Psoas muscle (tissue), 7 donors: ENCODE measurements at regions not wholly inside any gene's neighbourhood (a gene's known extent, or its start where the extent isn't known, plus 50 kb on each side); places are given as distances from the start of the nearest gene placed in this dataset.

ENCODE experiments used
- ATAC-seq, 4 donors: fragments of 200-7000 bp; cut with Tn5 transposase; one replicate each; pipeline ENCODE4 v1.9.1; 2020; ENCODE audit warnings: moderate library complexity in 3 of 4, mild to moderate bottlenecking in 2 of 4
- DNase-seq, 2 donors: peaks; one replicate each; pipeline ENCODE4 v3.0.0-alpha.2; 2020
- H3K27ac ChIP-seq: fragments of 200-600 bp; one replicate; pipeline ENCODE4 v1.8.0; 2022
- H3K27me3 ChIP-seq, 3 donors: fragments of 200-600 bp in 1 of 3; one replicate each; pipeline versions ENCODE4 v1.6.1 to v1.8.0; 2013 to 2022; ENCODE audit warnings: low read length in 2 of 3, mild to moderate bottlenecking in 2 of 3, moderate library complexity in 1 of 3; ENCODE audit not compliant: insufficient read depth in 3 of 3
- H3K36me3 ChIP-seq, 2 donors: fragments of 200-600 bp in 1 of 2; one replicate each; pipeline versions ENCODE4 v1.6.1 to v1.8.0; 2013 to 2022; ENCODE audit warnings: low read depth in 1 of 2, mild to moderate bottlenecking in 1 of 2, moderate library complexity in 1 of 2; ENCODE audit not compliant: insufficient read depth in 1 of 2
- H3K4me1 ChIP-seq: fragments of 200-600 bp; one replicate; pipeline ENCODE4 v1.8.0; 2022
- H3K4me3 ChIP-seq: fragments of 200-600 bp; one replicate; pipeline ENCODE4 v1.8.0; 2022; ENCODE audit warnings: mild to moderate bottlenecking
- H3K9me3 ChIP-seq: fragments of 200-600 bp; one replicate; pipeline ENCODE4 v1.8.0; 2022
- CTCF ChIP-seq: fragments of 200-600 bp; IDR thresholded peaks from one replicate; pipeline ENCODE4 v1.8.0; 2022; ENCODE audit warnings: antibody characterized with exemption
- WGBS, 3 donors: extraction: QIAGEN DNeasy Blood & Tissue Kit; methylation state at CpG; one replicate each; pipeline versions ENCODE4 v1.1.6 to v1.1.7; 2013; 5-methylcytosine and 5-hydroxymethylcytosine counted together
- intact Hi-C, 2 donors: fragments of 100-400 bp; cut with DNase I; formaldehyde crosslinking; loops; one replicate each; pipeline versions ENCODE4 v1.11.0 to v1.14.2; 2022
- donor health status: healthy with polysubstance abuse.
- donor health status: DM: no; HTN: no; CAD: no; lungs with moderate emphysema.
- donor health status: Bipolar disorder and iron deficiency.
- donor health status: healthy.
- donor health status: DM: yes; HTN: yes; CAD: no.
- donor health status: DM: no; HTN: no; CAD: no.
- donor health status: DM: yes; HTN: yes; CAD: no.

- no peaks in the 10 kb centered on the region for H3K36me3 ChIP-seq
- no peaks in the 10 kb centered on the region for H3K27me3 ChIP-seq
- no peaks in the 10 kb centered on the region for H3K9me3 ChIP-seq
- no peaks in the 10 kb centered on the region for H3K4me1 ChIP-seq
- ATAC-seq = no peak
- TF ChIP-seq CTCF = no peak
- 92 to 100% (median 95%) methylated on average over 2 of the region's 2 CpGs for WGBS, 3 donors
- H3K4me3 ChIP-seq = no peak overlapping the region
- intact Hi-C loops = no loop called here
- H3K27ac ChIP-seq = no peak overlapping the region
- no peak for DNase-seq
Measured at GRCh38 chr3:182294256-182294655, 499.0 kb upstream of the ATP11B start.

GRCh38 chr3:182294696-182295095, 498.6 kb upstream of the ATP11B start:
- Histone ChIP-seq H3K4me1 (no peaks in the 10 kb centered on the region), H3K27ac (no peak overlapping the region), H3K36me3 (no peaks in the 10 kb centered on the region), H3K27me3 (no peaks in the 10 kb centered on the region), H3K4me3 (no peak overlapping the region), H3K9me3 (no peaks in the 10 kb centered on the region)
- ATAC-seq (no peak), DNase-seq (no peak)
- intact Hi-C loops = no loop called here
- WGBS, 3 donors = 46 to 64% (median 52%) methylated on average over 2 of the region's 2 CpGs
- no peak for TF ChIP-seq CTCF

DNA sequence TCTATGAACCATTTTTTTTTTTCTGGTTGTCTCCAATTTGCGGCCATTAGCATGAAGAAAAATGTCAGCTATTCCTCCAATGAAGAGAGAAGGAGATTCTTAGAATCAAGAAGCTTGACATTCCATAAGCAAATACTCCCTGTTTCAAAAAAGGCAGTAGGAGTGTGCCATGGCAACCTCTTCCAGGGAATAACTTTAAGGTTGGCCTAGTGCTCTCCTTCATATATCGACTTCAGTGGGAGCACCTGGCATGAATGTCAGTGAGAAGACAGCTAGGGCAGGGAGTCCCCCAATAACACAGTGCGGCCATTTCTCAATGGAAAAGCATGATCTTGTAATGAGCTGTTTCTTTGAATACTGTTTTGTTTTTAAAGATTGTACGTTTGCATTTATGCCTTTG, 493.0 kb upstream of the ATP11B start:
- H3K9me3 ChIP-seq = no peaks in the 10 kb centered on the region
- H3K27ac ChIP-seq = no peak overlapping the region
- H3K4me1 ChIP-seq = no peaks in the 10 kb centered on the region
- H3K27me3 ChIP-seq = no peaks in the 10 kb centered on the region
- WGBS, 3 donors = 82 to 88% (median 83%) methylated on average over 4 of the region's 4 CpGs
- TF ChIP-seq CTCF = no peak
- no peak overlapping the region for H3K4me3 ChIP-seq
- DNase-seq (no peak), ATAC-seq (no peak)
- intact Hi-C loops = no loop called here
- H3K36me3 ChIP-seq = no peaks in the 10 kb centered on the region

GRCh38 chr3:182303169-182303568, 490.1 kb upstream of the ATP11B start:
- DNase-seq (no peak), ATAC-seq (no peak)
- Histone ChIP-seq H3K27ac (no peak overlapping the region), H3K9me3 (no peaks in the 10 kb centered on the region), H3K27me3 (no peaks in the 10 kb centered on the region), H3K4me3 (no peak overlapping the region), H3K36me3 (no peaks in the 10 kb centered on the region), H3K4me1 (no peaks in the 10 kb centered on the region)
- intact Hi-C loops = no loop called here
- TF ChIP-seq CTCF = no peak
- WGBS, 3 donors = 36 to 54% (median 53%) methylated on average over 1 of the region's 1 CpG

GRCh38 chr3:182305881-182306665, 487.2 kb upstream of the ATP11B start:
- H3K9me3 ChIP-seq = no peaks in the 10 kb centered on the region
- 70 to 74% (median 74%) methylated on average over 6 of the region's 6 CpGs for WGBS, 3 donors
- H3K36me3 ChIP-seq = no peaks in the 10 kb centered on the region
- intact Hi-C loops = no loop called here
- ATAC-seq (no peak), DNase-seq (no peak)
- no peak overlapping the region for H3K27ac ChIP-seq
- no peak for TF ChIP-seq CTCF
- no peaks in the 10 kb centered on the region for H3K4me1 ChIP-seq
- H3K27me3 ChIP-seq = no peaks in the 10 kb centered on the region
- no peak overlapping the region for H3K4me3 ChIP-seq
